Lung (tissue), 11 donors: ENCODE measurements at regions not wholly inside any gene's neighbourhood (a gene's known extent, or its start where the extent isn't known, plus 50 kb on each side); places are given as distances from the start of the nearest gene placed in this dataset.
"Not testable (repeated sequence)": the region's sequence is repeated elsewhere in the genome, so short reads cannot be mapped to it uniquely, and the experiment has no call there.

ENCODE experiments used
- ATAC-seq: fragments of 200-7000 bp; cut with Tn5 transposase; one replicate; pipeline ENCODE4 v1.9.1; 2020; ENCODE audit warnings: moderate number of reproducible peaks; ENCODE audit not compliant: insufficient read depth, low FRiP score
- DNase-seq, 3 donors: peaks; one replicate each; pipeline ENCODE4 v3.0.0-alpha.2; 2013 to 2017
- H3K27ac ChIP-seq, 2 donors: one replicate each; pipeline ENCODE4 v1.5.1; 2013; ENCODE audit warnings: mild to moderate bottlenecking in 2 of 2, moderate library complexity in 2 of 2, control low read depth in 1 of 2, inconsistent platforms in 1 of 2, low read depth in 1 of 2, low read length in 1 of 2
- H3K27me3 ChIP-seq, 3 donors: one replicate each; pipeline ENCODE4 v1.5.1; 2013; ENCODE audit warnings: low read length in 2 of 3; ENCODE audit not compliant: control insufficient read depth in 3 of 3, insufficient read depth in 3 of 3
- H3K36me3 ChIP-seq, 4 donors: one replicate each; pipeline ENCODE4 v1.5.1; 2013; ENCODE audit warnings: low read length in 4 of 4, mild to moderate bottlenecking in 1 of 4, moderate library complexity in 1 of 4; ENCODE audit not compliant: control insufficient read depth in 4 of 4, insufficient read depth in 4 of 4
- H3K4me1 ChIP-seq, 5 donors: one replicate each; pipeline ENCODE4 v1.5.1; 2013; ENCODE audit warnings: low read length in 5 of 5, mild to moderate bottlenecking in 2 of 5, moderate library complexity in 1 of 5; ENCODE audit not compliant: control insufficient read depth in 5 of 5, insufficient read depth in 5 of 5
- H3K4me3 ChIP-seq: one replicate; pipeline ENCODE4 v1.5.1; 2013; ENCODE audit warnings: mild to moderate bottlenecking, control low read depth, moderate library complexity
- H3K9ac ChIP-seq, 2 donors: one replicate each; pipeline ENCODE4 v1.5.1; 2013; ENCODE audit warnings: low read length in 2 of 2, control low read depth in 1 of 2; ENCODE audit not compliant: insufficient read depth in 1 of 2
- H3K9me3 ChIP-seq, 4 donors: one replicate each; pipeline ENCODE4 v1.5.1; 2013; ENCODE audit warnings: low read length in 3 of 4, mild to moderate bottlenecking in 1 of 4, moderate library complexity in 1 of 4; ENCODE audit not compliant: control insufficient read depth in 4 of 4, insufficient read depth in 3 of 4
- WGBS, 2 donors: extraction: QIAGEN DNeasy Blood & Tissue Kit; methylation state at CpG; one replicate each; pipeline ENCODE4 v1.1.7; 2013; 5-methylcytosine and 5-hydroxymethylcytosine counted together
- TF ChIP-seq, protein P1 (sequence below): IDR thresholded peaks from 2 replicates; pipeline ENCODE4 v1.5.1; 2012; ENCODE audit warnings: mild to moderate bottlenecking; ENCODE audit errors: control extremely low read depth, extremely low read depth
- donor health status: control.
- donor health status: control.
- donor health status: Bipolar disorder and iron deficiency.
- donor health status: healthy.
- donor health status: DM: yes; HTN: yes; CAD: no.

DNA sequence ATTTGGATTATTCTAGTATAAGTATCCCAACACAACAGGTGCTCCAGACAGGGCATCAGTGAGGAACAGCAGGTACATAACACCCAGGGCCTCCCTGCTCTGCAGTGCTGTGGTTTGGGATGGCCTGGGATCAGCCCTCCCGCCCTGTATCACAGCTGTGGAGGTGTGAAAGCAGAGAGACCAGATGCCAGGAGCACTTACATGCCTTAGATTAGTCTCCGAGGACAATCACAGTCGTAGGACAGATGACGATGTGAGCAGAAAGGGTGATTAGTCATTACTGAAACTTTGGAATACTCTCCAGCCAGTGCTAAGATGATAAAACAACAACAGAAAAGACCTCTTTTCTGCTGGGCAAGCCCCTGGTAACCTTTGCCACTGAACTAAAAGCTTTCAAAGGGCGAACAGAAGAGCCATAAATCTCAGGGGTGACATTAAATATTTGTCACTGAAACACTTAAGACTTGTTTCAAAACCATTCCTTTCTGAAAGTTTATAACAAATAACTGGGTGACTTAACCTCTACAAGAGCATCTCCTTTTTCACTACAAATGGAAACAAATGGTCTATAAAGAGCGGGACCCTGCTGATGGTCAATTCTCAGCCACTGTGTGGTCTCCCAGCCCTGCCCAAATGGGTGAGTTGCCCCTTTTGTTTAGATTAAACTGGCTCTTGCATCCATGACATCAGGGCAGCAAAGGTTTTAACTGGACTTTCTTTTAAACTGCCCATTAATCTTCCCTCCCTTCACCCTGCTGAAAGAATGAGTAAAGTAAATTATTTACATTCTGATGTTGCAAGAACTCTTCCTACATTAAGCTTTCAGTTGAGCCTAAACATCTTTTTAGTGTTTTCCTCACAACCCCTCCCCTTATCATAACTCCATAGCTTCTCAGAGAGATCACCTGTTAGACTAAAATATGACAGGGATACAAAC lies 183.1 kb upstream of the COX10 start:
- no peaks in the 10 kb centered on the region for H3K36me3 ChIP-seq
- H3K4me1 ChIP-seq = peaks cover 0 to 18% (median 2%) of the 10 kb centered on the region in 5 donors
- no peaks in the 10 kb centered on the region for H3K9me3 ChIP-seq
- DNase-seq (peak in 2 of 3 donors; percentile 39 to 50), ATAC-seq (no peak)
- no peaks in the 10 kb centered on the region for H3K27me3 ChIP-seq
- no peak overlapping the region for H3K4me3 ChIP-seq
- WGBS, 2 donors = 66 to 78% methylated on average over 6 of the region's 6 CpGs
- peak overlapping the region in 1 of 2 donors; percentile 64 for H3K27ac ChIP-seq
- no peak overlapping the region for H3K9ac ChIP-seq
- TF ChIP-seq, protein P1, sequence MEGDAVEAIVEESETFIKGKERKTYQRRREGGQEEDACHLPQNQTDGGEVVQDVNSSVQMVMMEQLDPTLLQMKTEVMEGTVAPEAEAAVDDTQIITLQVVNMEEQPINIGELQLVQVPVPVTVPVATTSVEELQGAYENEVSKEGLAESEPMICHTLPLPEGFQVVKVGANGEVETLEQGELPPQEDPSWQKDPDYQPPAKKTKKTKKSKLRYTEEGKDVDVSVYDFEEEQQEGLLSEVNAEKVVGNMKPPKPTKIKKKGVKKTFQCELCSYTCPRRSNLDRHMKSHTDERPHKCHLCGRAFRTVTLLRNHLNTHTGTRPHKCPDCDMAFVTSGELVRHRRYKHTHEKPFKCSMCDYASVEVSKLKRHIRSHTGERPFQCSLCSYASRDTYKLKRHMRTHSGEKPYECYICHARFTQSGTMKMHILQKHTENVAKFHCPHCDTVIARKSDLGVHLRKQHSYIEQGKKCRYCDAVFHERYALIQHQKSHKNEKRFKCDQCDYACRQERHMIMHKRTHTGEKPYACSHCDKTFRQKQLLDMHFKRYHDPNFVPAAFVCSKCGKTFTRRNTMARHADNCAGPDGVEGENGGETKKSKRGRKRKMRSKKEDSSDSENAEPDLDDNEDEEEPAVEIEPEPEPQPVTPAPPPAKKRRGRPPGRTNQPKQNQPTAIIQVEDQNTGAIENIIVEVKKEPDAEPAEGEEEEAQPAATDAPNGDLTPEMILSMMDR = no peak

DNA sequence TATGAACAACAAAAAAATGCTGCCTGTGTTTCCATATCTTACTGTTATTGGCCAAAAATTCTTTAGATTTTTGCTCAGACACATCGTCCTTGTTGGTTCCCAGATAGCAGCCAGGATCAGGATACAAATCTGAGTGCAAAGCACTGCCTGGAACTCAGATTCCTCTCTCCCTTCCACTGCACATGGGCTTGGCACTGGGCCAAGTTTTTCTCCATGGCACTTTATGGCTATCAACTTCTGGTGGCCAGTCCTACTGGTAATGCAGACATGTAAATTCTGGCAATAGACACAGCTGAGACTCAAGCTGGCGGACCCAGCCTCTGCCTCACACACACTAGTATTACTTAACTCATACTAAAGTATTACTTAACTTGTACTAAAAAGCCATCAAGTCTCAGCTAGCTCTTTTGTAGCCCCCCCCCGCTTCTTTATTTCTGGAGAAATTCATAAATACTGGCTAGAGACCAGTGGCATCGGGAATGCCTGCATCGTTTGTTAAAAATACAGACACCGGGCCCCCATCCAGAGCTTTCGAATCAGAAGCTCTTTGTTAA lies 181.2 kb upstream of the COX10 start:
- no peak overlapping the region for H3K27ac ChIP-seq
- 82 to 84% methylated on average over 7 of the region's 7 CpGs for WGBS, 2 donors
- no peak for ATAC-seq
- no peaks in the 10 kb centered on the region for H3K27me3 ChIP-seq
- no peak overlapping the region for H3K9ac ChIP-seq
- peak; percentile 53 to 69 (median 53) for DNase-seq
- H3K4me3 ChIP-seq = no peak overlapping the region
- H3K36me3 ChIP-seq = no peaks in the 10 kb centered on the region
- peaks cover 0 to 18% (median 2%) of the 10 kb centered on the region in 5 donors for H3K4me1 ChIP-seq
- TF ChIP-seq, protein P1 = no peak
- no peaks in the 10 kb centered on the region for H3K9me3 ChIP-seq

DNA sequence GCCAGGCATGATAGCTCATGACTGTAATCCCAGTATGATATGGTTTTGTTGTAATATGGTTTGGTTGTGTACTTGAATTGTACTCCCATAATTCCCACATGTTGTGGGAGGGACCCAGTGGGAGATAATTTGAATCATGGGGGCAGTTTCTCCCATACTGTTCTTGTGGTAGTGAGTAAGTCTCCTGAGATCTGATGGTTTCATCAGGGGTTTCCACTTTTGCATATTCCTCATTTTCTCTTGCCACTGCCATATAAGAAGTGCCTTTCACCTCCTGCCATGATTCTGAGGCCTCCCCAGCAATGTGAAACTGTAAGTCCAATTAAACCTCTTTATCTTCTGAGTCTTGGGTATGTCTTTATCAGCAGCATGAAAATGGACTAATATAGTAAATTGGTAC lies 160.3 kb upstream of the COX10 start:
- not testable (repeated sequence) for H3K9ac ChIP-seq, DNase-seq, H3K4me1 ChIP-seq, H3K27ac ChIP-seq, ATAC-seq, H3K27me3 ChIP-seq, H3K4me3 ChIP-seq, H3K9me3 ChIP-seq, H3K36me3 ChIP-seq

GRCh38 chr17:13909901-13910519 lies 159.3 kb upstream of the COX10 start:
- Histone ChIP-seq H3K4me3 (no peak overlapping the region), H3K27me3 (no peaks in the 10 kb centered on the region), H3K9me3 (no peaks in the 10 kb centered on the region), H3K9ac (no peak overlapping the region), H3K36me3 (no peaks in the 10 kb centered on the region), H3K27ac (no peak overlapping the region), H3K4me1 (no peaks in the 10 kb centered on the region)
- DNase-seq (no peak), ATAC-seq (no peak)
- TF ChIP-seq, protein P1 = no peak
- 88 to 92% methylated on average over 11 of the region's 11 CpGs for WGBS, 2 donors
